Glomerular visceral epithelial cell (primary cell): ENCODE measurements at regions not wholly inside any gene's neighbourhood (a gene's known extent, or its start where the extent isn't known, plus 50 kb on each side); places are given as distances from the start of the nearest gene placed in this dataset.

Experiments
- DNase-seq: peaks from one replicate; pipeline ENCODE4 v3.0.0-alpha.2; 2016; ENCODE audit errors: extremely low spot score

DNA sequence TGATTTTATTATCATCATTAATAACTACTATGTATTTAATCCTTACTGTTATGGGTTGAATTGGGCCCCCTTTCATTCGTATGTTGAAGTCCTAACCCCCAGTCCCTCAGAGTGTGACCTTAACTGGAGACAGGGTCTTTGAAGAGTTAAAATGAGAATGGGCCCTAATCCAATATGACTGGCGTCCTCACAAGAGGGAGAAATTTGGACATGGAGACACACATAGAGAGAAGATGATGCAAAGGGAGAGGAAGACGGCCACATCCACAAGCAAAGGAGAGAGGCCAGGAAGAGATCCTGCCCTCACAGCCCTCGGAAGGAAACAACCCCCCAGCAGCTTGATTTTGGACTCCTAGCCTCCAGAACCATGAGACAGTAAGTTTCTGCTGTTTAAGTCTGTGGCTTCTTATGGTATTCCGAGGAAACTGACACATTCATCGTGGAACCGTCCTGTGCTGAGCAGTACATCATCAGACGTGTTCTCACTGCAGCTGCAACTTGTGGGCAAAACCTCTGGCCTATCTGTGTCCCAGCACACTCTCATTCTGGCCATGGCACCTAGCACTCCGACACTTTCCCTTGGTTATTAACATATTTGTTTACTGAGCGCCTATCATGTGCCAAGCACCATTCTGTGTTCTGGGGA lies 127.6 kb downstream of the SLC38A6 start:
- no peak for DNase-seq

DNA sequence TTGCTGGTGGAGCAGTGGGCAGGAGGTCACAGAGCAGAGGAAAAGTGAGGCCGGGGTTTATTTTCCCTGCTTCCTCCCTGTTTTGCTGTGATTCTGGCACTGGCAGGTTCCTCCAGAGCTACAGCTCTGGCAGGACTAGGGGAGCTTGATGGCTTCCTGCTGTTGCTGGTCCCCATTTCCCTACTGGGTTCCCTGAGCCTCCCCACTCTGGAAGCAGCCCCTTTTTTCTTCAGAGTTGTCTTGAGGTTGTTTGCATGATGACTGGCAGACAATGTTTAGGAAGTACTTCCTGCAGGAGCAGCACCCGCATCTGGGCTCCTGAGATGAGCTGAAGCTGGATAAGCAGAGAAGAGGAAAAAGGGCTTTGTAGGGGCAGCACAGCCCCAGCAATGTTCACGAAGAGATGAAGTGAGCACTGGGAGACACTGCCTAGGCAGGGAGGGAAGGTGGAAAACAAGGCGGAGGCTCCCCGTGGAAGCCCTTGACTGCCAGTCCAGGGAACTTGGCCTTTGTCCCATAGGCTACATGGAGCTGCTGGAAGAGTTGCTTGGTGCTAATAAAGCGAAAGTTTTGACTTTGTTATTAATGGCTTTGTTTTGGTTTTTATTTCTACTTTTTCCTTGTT lies 126.9 kb downstream of the SLC38A6 start:
- DNase-seq: no peak

DNA sequence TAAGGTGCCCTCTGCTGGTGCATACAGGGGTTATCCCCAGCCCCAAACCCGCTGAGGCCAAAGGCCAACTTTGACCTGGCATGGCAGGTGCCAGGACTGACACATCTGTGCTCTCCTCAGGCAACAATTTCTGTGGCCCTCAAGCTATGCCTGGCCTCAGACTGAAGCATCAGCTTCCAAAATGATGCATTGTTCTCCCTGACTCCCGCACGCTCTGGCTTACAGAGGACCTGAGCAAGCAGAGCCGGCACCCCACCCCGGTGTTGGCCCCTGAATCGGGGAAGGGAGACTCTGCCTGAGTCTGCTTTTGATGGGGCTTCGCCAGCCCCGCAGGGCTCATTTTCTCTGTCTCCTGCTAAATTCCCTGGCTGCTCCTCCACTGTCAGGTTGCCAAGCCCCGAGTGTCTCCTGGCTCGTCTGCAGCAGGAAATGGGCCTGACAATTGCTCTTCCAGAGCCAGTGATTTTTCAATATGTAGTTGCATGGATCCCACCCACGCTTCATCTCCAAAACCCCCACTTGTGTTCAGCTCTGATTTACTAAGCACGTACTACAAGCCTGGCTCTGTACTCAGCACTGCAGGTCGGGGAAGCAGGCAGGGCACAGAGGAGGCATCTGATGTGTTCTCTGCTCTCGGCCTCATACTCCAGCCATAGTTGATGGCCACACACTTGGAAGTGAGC lies 126.1 kb downstream of the SLC38A6 start:
- DNase-seq: no peak

DNA sequence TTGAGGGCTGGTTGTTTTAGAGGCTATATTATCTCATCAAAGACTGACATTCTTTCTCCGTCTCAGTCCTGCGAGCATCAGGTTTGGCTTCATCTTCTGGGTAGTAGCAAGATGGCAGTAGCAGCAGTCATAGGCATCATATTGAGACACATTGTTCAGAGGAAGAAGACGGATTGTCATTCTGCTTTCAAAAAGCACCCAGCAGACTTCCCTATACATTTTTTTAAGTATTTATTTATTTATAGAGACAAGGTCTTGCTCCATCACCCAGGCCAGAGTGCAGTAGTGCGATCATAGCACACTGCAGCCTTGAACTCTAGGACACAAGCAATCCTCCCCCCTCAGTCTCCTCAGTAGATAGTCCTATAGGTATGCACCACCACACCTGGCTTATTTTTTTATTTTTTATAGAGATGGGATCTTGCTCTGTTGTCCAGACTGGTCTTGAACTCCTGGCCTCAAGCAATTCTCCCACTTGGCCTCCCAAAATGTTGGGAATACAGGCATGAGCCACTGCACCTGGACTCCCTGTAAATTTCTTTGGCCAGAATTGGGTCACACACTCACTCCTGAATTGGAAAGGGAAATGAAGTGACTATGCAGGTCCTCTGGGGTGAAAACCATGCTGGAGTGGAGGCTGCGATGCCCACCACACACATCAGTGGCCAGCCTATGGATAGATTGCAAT lies 125.4 kb downstream of the SLC38A6 start:
- DNase-seq: no peak

DNA sequence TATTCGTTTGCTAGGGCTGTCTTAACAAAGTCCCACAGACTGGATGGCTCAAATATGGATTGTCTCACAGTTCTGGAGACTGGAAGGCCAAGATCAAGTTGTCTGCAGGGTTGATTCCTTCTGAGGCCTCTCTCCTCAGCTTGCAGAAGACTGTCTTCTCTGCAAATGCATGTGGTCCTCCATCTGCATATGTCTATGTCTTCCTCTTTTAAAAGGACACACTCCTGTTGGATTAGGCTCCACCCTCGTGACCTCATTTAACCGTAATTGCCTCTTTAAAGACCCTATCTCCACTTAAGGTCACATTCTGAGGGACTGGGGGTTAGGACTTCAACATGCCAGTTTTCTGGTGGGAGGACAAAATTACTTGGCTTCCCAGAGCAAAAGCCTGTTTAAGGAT lies 123.3 kb downstream of the SLC38A6 start:
- no peak for DNase-seq

DNA sequence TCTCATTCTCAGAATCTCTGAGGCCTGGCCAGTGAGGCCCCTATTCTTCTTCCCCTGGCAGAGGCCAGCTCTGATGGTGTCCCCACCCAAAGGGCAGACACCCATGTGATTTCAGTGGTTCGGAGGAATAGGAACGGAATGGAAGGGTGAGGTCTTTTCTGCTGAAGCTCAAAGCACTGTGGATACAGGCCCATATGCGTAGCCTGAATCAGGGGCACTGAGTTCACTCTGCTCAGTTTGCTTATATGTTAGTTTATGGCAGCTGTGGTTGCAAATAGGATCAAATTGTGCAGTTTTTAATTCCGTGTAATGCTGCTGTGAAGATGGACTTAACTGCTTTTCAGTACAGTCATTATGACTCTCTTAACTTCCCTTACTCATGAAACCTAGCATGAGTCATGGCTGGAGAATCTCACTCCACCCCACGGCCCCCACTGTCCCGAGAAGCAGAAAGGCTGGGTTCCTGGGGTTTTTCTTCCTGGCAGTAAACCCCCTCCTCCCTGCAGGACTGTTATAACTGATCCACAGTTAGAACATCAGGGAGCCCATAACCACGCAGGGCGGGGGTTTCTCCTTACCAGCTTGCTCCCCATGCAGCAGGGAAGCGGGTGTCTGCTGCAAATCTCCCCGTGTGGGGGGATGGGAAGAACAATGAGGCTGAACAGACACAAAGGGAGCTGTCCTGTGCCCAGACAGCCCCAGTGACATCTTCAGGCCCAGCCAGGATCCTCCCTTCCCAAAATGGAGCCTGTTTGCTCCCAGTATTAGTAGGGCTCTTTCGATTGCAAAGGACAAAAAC lies 122.7 kb downstream of the SLC38A6 start:
- peak; percentile 95 for DNase-seq

DNA sequence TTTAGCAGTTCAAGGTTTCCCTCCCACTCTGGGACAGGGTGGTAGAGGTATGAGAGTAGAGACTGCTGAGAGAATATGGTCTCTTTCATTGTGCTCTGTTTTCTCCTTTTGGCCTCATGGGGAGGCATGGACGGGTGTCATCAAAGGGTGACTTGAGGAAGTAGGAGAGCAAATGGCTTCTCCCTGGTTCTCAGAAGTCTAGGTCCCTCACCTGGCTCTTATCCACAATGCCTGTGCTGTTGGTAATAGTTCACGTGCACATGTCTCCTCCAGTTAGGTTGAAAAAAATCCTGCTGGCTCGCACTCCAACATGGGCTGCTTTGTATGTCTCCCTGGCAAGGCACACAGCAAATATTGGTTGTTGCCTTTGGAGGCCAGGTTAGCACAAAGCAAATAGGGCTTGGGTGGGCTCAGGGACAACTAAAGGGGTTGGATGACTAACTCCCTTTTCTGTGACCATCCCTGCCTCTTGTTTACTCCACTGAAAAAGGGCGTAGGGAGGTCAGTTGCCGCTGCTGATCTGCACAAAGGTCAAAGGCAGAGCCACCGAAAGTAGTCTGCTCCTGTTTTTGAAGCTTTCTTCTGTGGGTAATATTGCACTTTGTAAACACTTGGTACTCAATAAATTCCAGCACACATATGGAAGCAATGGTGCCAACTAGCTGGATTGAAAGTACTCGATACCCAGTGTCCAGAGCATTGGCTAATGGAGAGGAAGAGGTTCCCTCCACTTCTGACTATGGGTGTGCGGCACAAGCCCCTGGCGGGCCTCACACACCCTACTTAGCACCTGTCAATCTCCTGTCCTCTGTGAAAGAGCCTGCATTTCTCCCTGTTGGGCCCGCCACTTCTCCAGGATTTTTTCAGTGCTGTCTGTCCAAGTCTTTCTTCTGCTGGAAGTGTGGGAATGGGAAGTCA lies 121.8 kb downstream of the SLC38A6 start:
- no peak for DNase-seq
